Stomach (tissue), 4 donors: ENCODE measurements at regions not wholly inside any gene's neighbourhood (a gene's known extent, or its start where the extent isn't known, plus 50 kb on each side); places are given as distances from the start of the nearest gene placed in this dataset.

ENCODE experiments used
- EP300 ChIP-seq: sonication (generic); formaldehyde crosslinking; IDR thresholded peaks from one replicate; pipeline ENCODE4 v1.6.1; 2017; ENCODE audit warnings: antibody characterized with exemption
- POLR2A ChIP-seq, 4 donors: fragments of 450-650 bp; IDR thresholded peaks; one replicate each; pipeline ENCODE4 v1.6.1; 2016; ENCODE audit warnings: antibody characterized with exemption in 4 of 4, control low read depth in 2 of 4, mild to moderate bottlenecking in 1 of 4, moderate library complexity in 1 of 4
- TF ChIP-seq, protein P1 (sequence below), 7 experiments: fragments of 450-650 bp in 4 of 7; fragments of 200-600 bp in 3 of 7; sonication (generic) in 3 of 7; IDR thresholded peaks; one replicate each; pipeline ENCODE4 v1.5.1; 2016 to 2019; ENCODE audit warnings: antibody characterized with exemption in 7 of 7, control low read depth in 2 of 7, mild to moderate bottlenecking in 1 of 7

DNA sequence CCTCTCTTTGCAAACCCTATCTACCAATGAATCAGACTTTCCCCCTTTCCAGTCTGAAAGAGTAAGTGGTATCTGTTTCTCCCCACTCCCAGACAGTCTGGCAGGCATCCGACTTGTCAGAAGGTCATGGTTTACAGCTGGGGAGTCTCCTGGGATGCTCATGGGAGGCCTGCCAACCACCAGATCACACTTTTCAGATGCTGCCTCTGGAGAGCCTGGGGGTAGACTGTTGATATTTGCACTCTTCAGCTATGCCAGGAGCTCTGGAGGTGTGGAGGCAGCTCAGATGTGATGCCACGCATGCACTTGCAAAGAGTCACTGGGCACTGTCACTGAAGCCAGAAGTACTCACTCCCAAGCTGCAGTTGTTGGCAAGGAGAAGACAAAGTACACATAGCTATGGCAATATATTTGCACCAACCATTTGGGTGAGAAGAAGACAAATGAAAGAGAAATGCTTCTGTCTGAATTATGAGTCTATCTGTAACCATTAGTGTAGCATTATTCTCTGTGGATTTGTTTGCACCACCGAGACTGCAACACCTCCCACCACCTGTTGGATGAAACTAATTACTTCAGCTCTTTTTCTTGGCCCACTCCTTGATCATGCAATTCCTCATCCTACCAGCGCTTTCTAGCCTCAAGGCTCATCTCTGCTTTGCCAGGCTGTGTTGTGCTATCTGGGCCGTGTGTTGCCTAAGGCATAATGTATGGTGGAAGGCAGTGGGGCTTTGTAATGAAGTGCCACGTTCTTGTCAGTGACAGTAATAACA, 133.0 kb upstream of the SPAG17 start:
- TF ChIP-seq EP300 (no peak), POLR2A (IDR thresholded peaks at IDR 0.05) (no peak)
- TF ChIP-seq, protein P1, sequence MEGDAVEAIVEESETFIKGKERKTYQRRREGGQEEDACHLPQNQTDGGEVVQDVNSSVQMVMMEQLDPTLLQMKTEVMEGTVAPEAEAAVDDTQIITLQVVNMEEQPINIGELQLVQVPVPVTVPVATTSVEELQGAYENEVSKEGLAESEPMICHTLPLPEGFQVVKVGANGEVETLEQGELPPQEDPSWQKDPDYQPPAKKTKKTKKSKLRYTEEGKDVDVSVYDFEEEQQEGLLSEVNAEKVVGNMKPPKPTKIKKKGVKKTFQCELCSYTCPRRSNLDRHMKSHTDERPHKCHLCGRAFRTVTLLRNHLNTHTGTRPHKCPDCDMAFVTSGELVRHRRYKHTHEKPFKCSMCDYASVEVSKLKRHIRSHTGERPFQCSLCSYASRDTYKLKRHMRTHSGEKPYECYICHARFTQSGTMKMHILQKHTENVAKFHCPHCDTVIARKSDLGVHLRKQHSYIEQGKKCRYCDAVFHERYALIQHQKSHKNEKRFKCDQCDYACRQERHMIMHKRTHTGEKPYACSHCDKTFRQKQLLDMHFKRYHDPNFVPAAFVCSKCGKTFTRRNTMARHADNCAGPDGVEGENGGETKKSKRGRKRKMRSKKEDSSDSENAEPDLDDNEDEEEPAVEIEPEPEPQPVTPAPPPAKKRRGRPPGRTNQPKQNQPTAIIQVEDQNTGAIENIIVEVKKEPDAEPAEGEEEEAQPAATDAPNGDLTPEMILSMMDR (IDR thresholded peaks at IDR 0.05): no peak
